Urothelium cell line (cell line): ENCODE measurements at regions not wholly inside any gene's neighbourhood (a gene's known extent, or its start where the extent isn't known, plus 50 kb on each side); places are given as distances from the start of the nearest gene placed in this dataset.
A peak's percentile ranks its signal among the peaks of the same experiment; 100 is the strongest.
"Not testable (repeated sequence)": the region's sequence is repeated elsewhere in the genome, so short reads cannot be mapped to it uniquely, and the experiment has no call there.

Experiments used
- DNase-seq: peaks from one replicate; pipeline ENCODE4 v3.0.0; 2011; ENCODE audit warnings: low spot score, mixed read lengths
- FAIRE-seq: peaks from 2 replicates; lab custom pipeline; 2011; peaks lifted over from hg19 to GRCh38; lab: Jason Lieb, UNC

DNA sequence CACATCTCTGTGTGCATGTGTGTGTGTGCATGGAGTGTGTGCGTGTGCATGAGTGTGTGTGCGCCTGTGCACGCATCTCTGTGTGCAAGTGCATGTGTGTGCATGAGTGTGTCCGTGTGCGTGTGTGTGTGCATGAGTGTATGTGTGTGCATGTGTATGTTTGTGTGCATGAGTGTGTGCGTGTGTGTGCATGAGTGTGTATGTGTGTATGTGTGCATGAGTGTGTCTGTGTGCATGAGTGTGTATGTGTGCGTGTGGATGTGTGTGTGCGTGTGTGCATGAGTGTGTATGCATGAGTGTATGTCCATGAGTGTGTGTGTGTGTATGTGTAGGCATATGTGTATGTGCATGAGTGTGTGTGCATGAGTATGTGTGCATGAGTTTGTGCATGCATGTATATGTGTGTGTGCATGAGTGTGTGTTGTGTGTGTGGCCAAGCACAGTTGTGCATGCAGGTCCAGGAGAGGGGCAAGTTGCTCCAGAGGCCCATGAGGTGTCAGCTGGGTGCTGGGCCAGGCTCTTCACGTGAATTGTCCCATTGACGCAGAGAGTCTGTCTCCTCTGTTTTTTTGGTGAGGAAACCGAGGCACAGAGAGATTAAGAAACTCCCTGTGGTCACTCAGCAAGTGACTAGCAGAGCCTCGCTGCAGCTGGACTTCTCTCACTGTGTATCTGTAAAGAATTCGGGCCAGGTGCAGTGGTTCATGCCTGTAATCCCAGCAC lies 75.5 kb downstream of the ASB1 start:
- FAIRE-seq (peak; percentile 99), DNase-seq (no peak)

DNA sequence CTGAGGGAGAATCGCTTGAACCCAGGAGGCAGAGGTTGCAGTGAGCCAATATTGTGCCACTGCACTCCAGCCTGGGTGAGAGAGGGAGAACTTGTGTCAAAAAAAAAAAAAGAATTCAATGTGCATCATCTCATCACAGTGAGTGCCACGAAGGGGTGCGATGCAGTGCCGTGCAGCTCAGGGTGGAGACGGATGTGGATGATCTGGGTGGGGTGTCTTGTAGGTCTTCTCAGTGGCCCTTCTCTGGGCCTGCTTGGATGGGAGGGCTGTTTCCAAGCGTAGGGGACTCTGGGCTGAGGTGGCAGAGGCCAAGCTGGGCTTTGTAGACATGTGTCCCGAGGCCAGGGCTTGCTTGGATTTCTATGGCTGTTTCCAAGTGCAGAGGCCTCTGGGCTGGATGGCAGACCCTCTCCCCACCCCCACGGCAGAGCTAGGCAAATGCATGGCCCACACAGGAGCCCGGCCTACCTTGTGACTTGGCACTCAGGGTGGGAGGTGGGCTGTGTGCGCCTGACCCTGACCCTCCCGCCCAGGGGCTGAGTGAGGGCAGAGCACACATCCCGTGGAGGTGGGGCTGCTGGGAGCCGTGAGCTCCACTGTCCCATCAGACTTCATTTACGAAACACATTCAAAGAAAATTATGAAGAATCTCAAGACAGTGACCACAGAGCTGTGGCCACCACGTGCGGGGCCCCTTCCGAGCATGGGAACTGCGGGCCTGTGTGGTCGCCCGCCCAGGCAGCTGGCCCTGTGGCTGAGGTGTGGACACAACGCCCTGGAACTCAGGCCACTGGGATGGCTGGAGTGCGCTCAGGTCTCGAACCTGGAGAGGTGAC lies 76.4 kb downstream of the ASB1 start:
- FAIRE-seq: no peak
- DNase-seq: no peak

DNA sequence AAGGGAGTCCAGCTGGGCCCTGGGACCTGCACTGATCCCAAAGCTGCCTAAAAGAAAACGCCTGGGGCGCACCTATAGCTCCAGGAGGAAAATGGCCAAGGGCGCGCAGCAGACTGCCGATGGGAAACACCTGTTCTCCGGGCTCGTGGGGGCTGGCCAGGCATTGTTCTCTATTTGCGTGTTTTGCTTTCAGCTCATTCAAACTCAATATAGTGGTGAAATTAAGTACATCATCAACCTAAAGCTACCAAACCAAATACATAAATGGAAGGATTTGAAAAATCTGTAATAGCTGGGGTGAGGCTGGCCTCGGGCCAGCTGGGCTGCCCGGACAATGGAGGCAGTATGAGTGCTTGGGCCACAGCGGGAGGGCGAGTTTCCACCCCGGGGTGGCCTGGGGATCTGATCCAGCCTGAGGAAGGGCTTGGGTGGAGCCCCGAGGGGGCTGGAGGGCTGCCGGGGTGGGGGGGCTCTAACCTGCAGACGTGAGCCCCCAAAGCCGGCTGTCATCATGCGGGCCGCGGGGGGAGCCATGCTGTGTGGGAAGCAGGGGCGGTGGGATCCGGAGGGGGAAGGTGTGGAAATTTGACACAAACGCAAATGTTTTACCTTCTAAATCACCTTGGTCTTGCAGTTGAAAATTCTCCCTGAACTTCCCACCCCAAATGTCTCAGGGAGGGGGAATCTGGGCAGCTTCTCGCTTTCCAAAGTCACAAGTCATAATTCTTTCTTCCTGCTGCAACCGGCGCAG lies 77.6 kb downstream of the ASB1 start:
- FAIRE-seq: no peak
- no peak for DNase-seq

DNA sequence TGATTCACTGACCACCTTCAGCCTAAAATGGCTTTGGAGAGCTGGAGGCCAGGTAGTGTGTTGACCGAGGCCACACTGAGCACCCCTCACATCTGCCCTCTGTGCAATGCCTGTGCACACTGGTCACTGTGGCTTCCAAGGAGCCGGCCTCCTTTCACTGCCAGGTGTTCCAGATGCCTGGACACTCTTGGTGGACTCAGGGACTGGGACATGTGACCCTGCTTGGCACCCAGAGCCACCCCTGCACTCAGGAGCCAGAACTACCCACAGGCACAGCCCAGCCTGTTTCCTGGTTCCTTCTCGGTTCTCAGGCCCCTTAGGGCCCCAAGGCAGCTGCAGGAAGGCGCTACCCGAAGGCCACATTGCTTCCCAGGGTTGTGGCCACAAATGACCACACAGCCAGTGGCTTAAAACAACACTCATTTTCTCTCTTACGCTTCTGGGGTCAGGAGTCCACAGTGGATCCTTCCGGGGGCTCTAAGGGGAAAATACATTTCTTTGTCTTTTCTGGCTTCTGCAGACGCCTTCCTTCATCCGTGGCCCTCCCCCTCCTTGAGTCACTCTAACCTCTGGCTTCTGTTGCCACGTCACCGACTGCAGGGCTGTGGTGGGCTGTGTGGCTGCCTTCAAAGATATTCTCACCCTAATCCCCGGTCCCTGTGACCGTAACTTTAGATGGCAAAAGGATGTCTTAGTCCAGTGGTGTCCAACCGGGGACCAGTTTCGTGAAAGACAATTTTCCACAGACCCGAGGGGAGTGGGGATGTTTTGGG lies 78.6 kb downstream of the ASB1 start:
- DNase-seq: peak; percentile 50

DNA sequence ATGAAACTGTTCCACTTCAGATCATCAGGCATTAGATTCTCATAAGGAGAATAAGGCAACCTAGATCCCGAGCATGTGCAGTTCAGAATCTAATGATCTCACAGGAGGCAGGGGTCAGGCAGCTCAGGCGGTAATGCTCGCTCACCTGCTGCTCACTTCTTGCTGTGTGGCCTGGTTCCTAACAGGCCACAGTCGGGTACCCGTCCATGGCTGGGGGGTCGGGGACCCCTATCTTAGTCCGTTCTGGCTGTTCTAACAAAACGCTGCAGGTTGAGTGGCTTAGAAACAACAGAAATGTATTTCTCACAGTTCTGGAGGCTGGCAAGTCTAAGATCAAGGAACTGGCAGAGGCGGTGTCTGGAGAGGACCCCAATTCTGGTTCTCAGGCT lies 79.2 kb downstream of the ASB1 start:
- no peak for DNase-seq
- FAIRE-seq: no peak

More for the DNA sequence above, 78.6 kb downstream of the ASB1 start:
- FAIRE-seq: no peak

DNA sequence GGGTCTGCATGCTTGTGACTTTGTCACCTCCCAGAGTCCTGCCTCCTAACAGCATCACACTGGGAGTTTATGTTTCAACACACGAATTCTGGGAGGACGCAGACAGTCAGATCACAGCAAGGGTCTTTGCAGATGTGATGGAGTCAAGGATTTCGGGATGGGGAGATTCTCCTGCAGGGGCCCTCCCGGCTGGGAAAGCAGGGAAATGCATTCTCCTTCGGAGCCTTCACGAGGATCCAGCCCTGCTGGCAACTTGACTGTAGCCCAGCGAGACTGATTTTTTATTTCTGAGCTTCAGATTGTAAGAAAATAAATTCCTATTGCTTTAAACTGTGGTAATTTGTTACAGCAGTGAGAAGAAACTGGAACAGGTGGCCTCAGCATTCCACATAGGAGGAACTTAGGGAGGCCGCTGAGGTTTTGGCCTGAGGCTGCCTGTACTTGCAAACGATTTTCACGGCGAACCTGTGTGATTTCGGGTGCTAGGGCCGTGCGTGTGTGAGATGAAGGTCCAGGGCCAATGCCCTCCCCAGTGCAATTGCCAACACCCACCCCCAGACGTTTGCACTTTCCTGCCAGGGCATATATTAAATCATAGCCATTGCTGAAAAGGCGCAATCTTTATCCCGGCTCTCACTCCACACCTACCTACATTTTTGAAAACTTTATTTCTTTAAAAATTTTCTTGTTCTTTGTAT lies 79.8 kb downstream of the ASB1 start:
- DNase-seq: no peak
- no peak for FAIRE-seq

GRCh38 chr2:238507836-238508235 lies 81.1 kb downstream of the ASB1 start:
- no peak for DNase-seq
- no peak for FAIRE-seq

- FAIRE-seq (no peak), DNase-seq (no peak)
Observed at GRCh38 chr2:238509151-238509835, 82.6 kb downstream of the ASB1 start.

DNA sequence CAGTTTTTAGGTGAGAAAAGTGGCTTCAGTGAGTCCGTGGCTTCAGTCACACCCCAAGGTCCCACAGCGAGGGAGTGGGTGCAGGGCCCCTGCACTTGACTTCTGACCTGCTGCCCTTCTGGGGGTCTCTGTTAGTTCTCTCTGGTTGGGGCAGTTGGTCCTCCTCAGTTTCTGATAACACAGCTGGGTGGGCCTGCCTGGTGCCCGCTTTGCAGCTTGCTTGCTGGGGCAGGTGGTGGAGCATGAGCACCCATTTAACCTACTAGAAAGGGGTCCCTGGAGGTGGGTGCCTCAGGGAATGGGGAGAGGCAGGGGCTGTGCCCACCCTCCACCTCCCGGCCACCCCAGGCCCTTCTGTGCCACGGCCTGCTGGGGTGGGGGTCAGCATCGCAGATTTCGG lies 83.2 kb downstream of the ASB1 start:
- FAIRE-seq: no peak
- DNase-seq: no peak

DNA sequence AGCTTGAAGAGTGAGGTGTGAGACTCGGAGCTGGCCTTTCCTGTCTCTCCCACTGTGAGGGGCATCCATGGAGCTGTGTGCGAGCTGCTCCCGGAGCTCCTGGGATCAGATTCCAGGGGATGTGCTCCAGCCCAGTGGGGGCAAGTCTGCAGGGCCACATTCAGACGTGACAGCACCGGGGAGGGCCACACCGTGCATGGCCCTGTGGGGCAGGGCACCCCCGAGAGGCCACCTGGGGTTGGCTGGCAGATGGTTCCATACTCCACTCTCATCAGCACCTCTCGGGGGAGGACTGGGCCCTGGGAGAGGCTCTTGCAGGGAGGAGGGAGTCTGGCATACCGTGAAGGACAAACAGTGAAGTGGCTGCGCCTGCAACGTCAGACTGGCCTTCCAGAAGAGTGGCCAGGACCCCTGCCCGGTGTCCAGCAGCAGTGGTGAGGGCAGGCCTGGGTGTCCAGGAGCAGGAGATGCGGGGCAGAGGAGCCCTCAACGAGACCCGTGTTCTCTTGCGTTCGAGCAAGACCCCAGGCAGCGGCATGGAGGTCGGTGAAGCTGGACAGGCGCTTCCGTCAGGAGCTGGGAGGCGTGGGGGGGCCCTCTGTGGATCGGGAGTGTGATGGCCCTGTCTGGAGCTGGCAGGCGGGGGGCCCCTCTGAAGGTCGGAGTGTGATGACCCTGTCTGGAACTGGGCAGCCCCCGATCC lies 84.3 kb downstream of the ASB1 start:
- DNase-seq: no peak
- no peak for FAIRE-seq

DNA sequence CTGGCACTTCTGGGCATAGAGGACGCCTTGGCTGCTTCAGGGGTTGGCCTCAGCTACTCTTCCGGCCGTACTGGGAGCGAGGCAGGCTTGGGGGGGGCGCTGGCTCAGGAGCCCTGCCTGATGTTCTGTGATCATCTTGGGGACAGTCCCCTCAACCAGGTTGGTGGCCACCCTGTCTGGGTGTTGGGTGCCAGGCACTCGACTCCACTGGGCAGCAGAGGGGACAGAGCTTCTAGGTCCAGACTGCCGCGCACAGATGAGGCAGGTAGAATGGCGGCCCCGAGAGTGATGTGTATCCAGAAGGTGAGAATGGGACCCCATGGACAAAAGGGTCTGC lies 84.9 kb downstream of the ASB1 start:
- DNase-seq: no peak
- no peak for FAIRE-seq

DNA sequence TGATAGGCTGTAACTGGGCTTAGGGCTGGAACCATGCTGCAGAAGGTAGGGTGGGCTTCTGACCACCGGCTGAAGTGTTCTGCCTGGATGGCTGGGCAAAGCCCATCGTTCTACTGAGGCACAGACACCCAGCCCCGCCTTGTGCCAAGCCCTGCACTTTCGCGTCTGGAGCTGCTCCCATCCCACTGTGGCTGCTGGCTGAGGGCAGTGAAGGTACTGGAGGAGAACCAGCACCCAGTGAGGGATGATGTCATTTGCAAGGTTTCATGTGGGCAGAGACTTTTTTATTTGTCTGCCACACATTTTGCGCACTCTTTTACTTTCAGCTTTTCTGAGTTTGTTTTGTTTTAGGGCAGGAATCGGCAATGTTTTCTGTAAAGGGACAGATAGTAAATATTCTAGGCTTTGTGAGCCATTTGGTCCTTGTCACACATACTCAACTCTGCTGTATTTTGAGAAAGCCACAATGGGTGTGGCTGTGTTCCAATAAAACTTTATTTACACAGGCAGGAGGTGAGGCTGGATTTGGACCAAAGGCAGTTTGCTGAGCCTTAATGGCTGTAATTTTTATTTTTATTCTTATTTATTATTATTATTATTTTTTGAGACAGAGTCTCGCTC lies 85.6 kb downstream of the ASB1 start:
- DNase-seq (no peak), FAIRE-seq (no peak)

GRCh38 chr2:238513346-238513745 lies 86.6 kb downstream of the ASB1 start:
- FAIRE-seq (no peak), DNase-seq (no peak)

- not testable (repeated sequence) for DNase-seq, FAIRE-seq
Observed at GRCh38 chr2:238514024-238514423, 87.3 kb downstream of the ASB1 start.

GRCh38 chr2:238515377-238515776 lies 88.7 kb downstream of the ASB1 start:
- FAIRE-seq: no peak
- no peak for DNase-seq

DNA sequence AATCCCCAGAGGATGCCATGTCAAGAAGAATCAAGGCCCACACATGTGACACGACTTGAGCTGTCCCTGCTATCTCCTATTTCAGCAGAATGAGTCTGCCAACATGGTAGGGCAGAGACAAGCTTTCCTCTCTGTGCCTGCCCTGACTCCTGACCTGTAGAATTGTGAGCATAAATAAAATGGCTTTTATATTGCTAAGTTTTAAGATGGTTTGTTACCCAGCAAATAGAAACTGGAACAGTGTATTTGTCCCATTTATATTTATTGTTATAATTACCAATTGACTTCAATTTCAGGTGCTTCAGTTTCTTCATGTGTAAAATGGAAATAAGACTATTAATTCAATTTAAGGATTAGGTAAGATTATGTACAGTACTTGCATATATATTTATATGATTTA lies 90.5 kb downstream of the ASB1 start:
- FAIRE-seq (no peak), DNase-seq (no peak)

GRCh38 chr2:238518172-238518820 lies 91.6 kb downstream of the ASB1 start:
- DNase-seq: peak; percentile 59
- FAIRE-seq: peak; percentile 32

GRCh38 chr2:238518821-238519186 lies 92.1 kb downstream of the ASB1 start:
- no peak for FAIRE-seq
- no peak for DNase-seq
